Body of pancreas (tissue), 4 donors: ENCODE measurements at regions not wholly inside any gene's neighbourhood (a gene's known extent, or its start where the extent isn't known, plus 50 kb on each side); places are given as distances from the start of the nearest gene placed in this dataset.

ENCODE experiments used
- ATAC-seq: fragments of 150-250 bp; one replicate; pipeline ENCODE4 v1.9.1; 2016
- DNase-seq, 4 donors: peaks; one replicate each; pipeline ENCODE4 v3.0.0-alpha.2; 2019
- H3K27ac ChIP-seq, 4 donors: fragments of 200-600 bp; sonication (generic); 1 replicate in 3 of 4; 2 replicates in 1 of 4; pipeline versions ENCODE4 v1.5.1 to v1.6.1; 2016 to 2019; ENCODE audit warnings: mild to moderate bottlenecking in 1 of 4, mixed read lengths in 1 of 4, moderate library complexity in 1 of 4
- H3K27me3 ChIP-seq, 2 donors: fragments of 200-600 bp; sonication (generic); one replicate each; pipeline ENCODE4 v1.6.0; 2016; ENCODE audit warnings: mild to moderate bottlenecking in 1 of 2
- H3K36me3 ChIP-seq, 2 donors: fragments of 200-600 bp; sonication (generic); replicated peaks in 1 of 2; 2 replicates each; pipeline ENCODE4 v1.5.1; 2016; ENCODE audit warnings: low read depth in 2 of 2; ENCODE audit not compliant: insufficient read depth in 1 of 2
- H3K4me1 ChIP-seq: fragments of 200-600 bp; sonication (generic); one replicate; pipeline ENCODE4 v1.6.0; 2016
- H3K4me3 ChIP-seq, 2 donors: fragments of 200-600 bp; sonication (generic); 1 replicate in 1 of 2; 2 replicates in 1 of 2; pipeline ENCODE4 v1.5.1; 2016 to 2019
- H3K9me3 ChIP-seq, 3 donors: fragments of 200-600 bp; sonication (generic); 1 replicate in 2 of 3; 2 replicates in 1 of 3; pipeline ENCODE4 v1.5.1; 2016
- CTCF ChIP-seq, 7 experiments: fragments of 450-650 bp in 4 of 7; fragments of 200-600 bp in 3 of 7; sonication (generic) in 3 of 7; IDR thresholded peaks; one replicate each; pipeline ENCODE4 v1.5.1; 2016 to 2019; ENCODE audit warnings: antibody characterized with exemption in 7 of 7
- POLR2A ChIP-seq, 3 donors: fragments of 450-650 bp; IDR thresholded peaks; one replicate each; pipeline ENCODE4 v1.6.1; 2016; ENCODE audit warnings: antibody characterized with exemption in 3 of 3, mild to moderate bottlenecking in 2 of 3
- WGBS, 2 donors: methylation state at CpG; one replicate each; pipeline ENCODE4 v1.1.5; 2017; 5-methylcytosine and 5-hydroxymethylcytosine counted together
- intact Hi-C: fragments of 100-400 bp; cut with DNase I; formaldehyde crosslinking; loops from one replicate; pipeline ENCODE4 v1.15.1; 2023

- Histone ChIP-seq H3K4me1 (no peaks in the 10 kb centered on the region), H3K4me3 (no peak overlapping the region), H3K36me3 (no peaks in the 10 kb centered on the region), H3K9me3 (no peaks in the 10 kb centered on the region), H3K27me3 (no peaks in the 10 kb centered on the region), H3K27ac (no peak overlapping the region)
- DNase-seq (no peak), ATAC-seq (no peak)
- TF ChIP-seq POLR2A (IDR thresholded peaks at IDR 0.05) (no peak), CTCF (IDR thresholded peaks at IDR 0.05) (no peak)
- intact Hi-C loops = no loop called here
- 41 to 42% methylated on average over 2 of the region's 2 CpGs for WGBS, 2 donors
Measured at GRCh38 chr4:13088726-13089658, 395.1 kb downstream of the RAB28 start.

GRCh38 chr4:13087041-13087440 is 397.1 kb downstream of the RAB28 start:
- no peak overlapping the region for H3K27ac ChIP-seq
- H3K9me3 ChIP-seq = peaks cover 0 to 3% (median 0%) of the 10 kb centered on the region in 3 donors
- no peaks in the 10 kb centered on the region for H3K4me1 ChIP-seq
- no peaks in the 10 kb centered on the region for H3K27me3 ChIP-seq
- H3K4me3 ChIP-seq = no peak overlapping the region
- 76 to 78% methylated on average over 1 of the region's 1 CpG for WGBS, 2 donors
- H3K36me3 ChIP-seq = no peaks in the 10 kb centered on the region
- no peak for TF ChIP-seq POLR2A (IDR thresholded peaks at IDR 0.05)
- no peak for TF ChIP-seq CTCF (IDR thresholded peaks at IDR 0.05)
- no peak for ATAC-seq
- intact Hi-C loops = no loop called here
- DNase-seq = no peak

- Histone ChIP-seq H3K27me3 (no peaks in the 10 kb centered on the region), H3K27ac (no peak overlapping the region), H3K4me1 (no peaks in the 10 kb centered on the region), H3K9me3 (peaks cover 0 to 9% (median 0%) of the 10 kb centered on the region in 3 donors), H3K4me3 (no peak overlapping the region), H3K36me3 (no peaks in the 10 kb centered on the region)
- intact Hi-C loops = no loop called here
- no peak for DNase-seq
- no peak for TF ChIP-seq CTCF (IDR thresholded peaks at IDR 0.05)
- TF ChIP-seq POLR2A (IDR thresholded peaks at IDR 0.05) = no peak
- no peak for ATAC-seq
- 46 to 67% methylated on average over 2 of the region's 2 CpGs for WGBS, 2 donors
Measured at GRCh38 chr4:13084210-13084609, 399.9 kb downstream of the RAB28 start.

- ATAC-seq (no peak), DNase-seq (no peak)
- H3K4me3 ChIP-seq = no peak overlapping the region
- H3K27me3 ChIP-seq = no peaks in the 10 kb centered on the region
- H3K4me1 ChIP-seq = peaks cover 3% of the 10 kb centered on the region
- H3K9me3 ChIP-seq = peaks cover 0 to 9% (median 0%) of the 10 kb centered on the region in 3 donors
- H3K36me3 ChIP-seq = no peaks in the 10 kb centered on the region
- TF ChIP-seq CTCF (IDR thresholded peaks at IDR 0.05) = no peak
- TF ChIP-seq POLR2A (IDR thresholded peaks at IDR 0.05) = no peak
- no peak overlapping the region for H3K27ac ChIP-seq
- intact Hi-C loops = no loop called here
Measured at GRCh38 chr4:13081830-13082229, 402.3 kb downstream of the RAB28 start.

GRCh38 chr4:13067077-13067476 is 417.1 kb downstream of the RAB28 start:
- ATAC-seq (no peak), DNase-seq (no peak)
- H3K27me3 ChIP-seq = no peaks in the 10 kb centered on the region
- WGBS, 2 donors = 55 to 87% methylated on average over 1 of the region's 1 CpG
- intact Hi-C loops = no loop called here
- TF ChIP-seq POLR2A (IDR thresholded peaks at IDR 0.05) (no peak), CTCF (IDR thresholded peaks at IDR 0.05) (no peak)
- H3K4me3 ChIP-seq = no peak overlapping the region
- H3K27ac ChIP-seq = no peak overlapping the region
- H3K9me3 ChIP-seq = no peaks in the 10 kb centered on the region
- no peaks in the 10 kb centered on the region for H3K4me1 ChIP-seq
- no peaks in the 10 kb centered on the region for H3K36me3 ChIP-seq
